LNCAP (cell line): ENCODE measurements at regions not wholly inside any gene's neighbourhood (a gene's known extent, or its start where the extent isn't known, plus 50 kb on each side); places are given as distances from the start of the nearest gene placed in this dataset.

Source experiments
- TF ChIP-seq, protein P1 (sequence below): fragments of 450-650 bp; IDR thresholded peaks from 2 replicates; pipeline ENCODE4 v1.5.1; 2017; ENCODE audit warnings: mild to moderate bottlenecking

DNA sequence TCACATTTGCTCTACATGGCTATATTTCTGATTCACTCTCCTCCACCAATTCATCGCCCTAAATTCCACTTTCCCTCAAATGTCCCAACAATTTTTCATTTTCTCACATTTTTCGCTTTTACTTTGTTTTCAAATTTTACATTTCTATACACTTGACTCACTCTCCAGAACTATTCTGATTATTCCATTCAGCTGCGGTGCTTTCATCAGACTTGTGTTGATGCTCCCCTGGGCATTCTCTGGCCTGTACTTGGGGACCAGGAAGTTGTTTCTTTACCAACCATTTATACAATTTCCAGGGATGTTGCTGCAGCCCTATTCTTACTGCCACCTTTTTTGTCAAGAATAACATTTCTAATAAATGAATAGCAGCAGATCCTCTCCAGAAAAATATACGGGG lies 444.8 kb downstream of the MAFB start:
- TF ChIP-seq, protein P1, sequence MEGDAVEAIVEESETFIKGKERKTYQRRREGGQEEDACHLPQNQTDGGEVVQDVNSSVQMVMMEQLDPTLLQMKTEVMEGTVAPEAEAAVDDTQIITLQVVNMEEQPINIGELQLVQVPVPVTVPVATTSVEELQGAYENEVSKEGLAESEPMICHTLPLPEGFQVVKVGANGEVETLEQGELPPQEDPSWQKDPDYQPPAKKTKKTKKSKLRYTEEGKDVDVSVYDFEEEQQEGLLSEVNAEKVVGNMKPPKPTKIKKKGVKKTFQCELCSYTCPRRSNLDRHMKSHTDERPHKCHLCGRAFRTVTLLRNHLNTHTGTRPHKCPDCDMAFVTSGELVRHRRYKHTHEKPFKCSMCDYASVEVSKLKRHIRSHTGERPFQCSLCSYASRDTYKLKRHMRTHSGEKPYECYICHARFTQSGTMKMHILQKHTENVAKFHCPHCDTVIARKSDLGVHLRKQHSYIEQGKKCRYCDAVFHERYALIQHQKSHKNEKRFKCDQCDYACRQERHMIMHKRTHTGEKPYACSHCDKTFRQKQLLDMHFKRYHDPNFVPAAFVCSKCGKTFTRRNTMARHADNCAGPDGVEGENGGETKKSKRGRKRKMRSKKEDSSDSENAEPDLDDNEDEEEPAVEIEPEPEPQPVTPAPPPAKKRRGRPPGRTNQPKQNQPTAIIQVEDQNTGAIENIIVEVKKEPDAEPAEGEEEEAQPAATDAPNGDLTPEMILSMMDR = no peak

DNA sequence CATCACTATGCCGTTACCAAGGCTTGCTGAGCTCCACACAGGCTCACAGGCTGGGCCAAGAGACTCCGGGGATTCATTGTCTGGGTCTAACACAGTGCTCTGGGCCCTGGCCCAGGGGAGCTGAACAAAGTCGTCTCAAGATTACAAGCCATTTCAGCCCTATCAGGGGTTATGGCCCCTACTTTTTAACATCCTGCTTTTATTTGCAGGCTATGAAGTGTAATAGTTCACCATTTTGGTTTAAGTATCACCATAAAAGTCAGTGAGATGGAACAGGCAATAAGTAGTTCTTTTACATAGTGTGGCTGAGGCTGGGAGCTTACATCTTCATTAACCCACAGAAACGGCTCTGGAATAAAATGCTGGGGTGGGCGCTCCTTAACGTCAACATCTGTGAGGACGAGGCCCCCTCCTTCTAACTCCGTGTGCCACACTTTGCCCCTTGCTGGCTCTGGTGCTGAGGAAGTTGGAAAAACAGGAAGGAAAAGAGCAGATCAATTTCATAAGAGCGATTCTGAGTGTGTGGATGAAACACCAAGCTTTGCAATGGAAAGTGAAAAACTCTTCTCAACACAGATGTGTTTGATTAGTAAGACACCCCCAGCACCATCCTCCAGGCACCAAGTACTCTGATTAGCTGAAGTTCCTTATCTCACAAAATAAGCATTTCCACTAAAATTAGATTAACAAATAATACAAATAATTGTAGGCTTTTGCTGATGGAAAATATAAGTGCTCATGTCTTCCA lies 447.3 kb downstream of the MAFB start:
- TF ChIP-seq, protein P1 = no peak

DNA sequence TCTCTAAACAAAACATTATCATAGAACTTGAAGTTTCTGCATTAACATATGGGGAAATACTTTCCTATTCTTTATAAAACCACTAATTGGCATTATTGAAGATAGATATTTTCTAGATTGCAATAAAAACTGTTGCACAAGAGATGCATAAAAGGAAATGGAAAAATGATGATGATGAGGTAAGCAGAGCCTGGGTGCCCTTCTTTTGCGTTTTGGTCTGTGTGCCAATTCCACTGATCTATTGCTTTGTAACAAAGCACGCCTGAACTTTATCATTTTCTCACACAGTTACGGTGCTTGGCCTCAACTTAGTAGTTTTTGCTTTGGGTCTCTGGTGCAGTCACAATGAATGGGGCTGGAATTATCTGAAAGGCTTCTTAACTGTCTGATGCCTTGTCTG lies 450.5 kb downstream of the MAFB start:
- TF ChIP-seq, protein P1 = no peak

DNA sequence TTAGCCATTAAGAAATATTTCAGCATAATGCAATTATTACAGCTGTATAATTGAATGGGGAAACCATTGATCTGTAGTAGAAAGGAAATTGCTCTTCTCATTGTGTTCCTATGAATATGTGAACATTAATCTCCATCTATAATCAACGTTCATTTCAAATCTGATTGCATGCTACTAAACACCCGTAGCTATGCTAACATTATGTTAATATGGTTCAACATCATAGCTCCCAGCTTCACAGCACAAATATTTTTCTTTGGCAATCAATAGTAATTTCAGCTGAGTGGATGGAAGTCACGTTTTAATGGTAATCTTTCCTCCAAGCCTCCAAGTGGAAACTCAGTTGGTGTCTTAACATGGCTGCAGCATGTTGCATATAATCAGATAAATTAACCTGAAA lies 454.4 kb downstream of the MAFB start:
- TF ChIP-seq, protein P1 = no peak

DNA sequence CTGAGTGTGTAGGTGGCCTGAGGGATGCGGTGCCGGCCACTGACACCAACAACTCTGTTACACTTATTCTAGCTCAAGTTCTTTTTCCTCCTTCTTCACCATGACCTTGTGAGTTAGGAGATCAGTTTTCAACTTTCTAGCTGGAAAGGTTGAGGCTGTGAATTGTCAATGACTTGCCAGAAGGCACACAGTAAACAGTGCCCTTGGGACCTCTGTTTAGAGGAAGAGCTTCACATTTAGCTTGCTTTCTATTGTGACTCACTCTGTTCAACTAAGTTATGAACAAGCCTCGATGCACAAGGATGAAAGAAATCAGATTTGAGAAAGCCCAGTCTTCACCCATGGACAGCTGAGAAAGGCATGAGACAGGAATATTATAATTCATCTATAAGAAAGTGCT lies 455.6 kb downstream of the MAFB start:
- TF ChIP-seq, protein P1 = no peak

DNA sequence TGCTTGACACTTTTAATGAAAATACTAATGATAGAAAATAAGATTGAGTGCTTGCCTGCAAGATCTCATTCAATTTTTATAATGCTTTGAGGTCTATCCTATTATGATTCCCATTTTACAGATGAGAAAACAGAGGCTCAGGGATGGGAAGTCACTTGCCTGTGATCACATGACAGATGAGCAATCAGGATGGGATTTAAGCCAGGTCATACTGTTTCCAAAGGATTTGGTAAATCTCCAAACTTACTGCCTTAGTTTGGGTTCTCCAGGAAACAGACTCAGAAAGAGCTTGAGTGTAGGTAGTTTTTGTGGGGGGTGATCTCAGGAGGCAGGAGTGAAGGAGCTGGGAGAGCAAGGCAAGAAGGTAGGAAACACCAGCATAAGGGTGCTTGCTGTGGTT lies 456.3 kb downstream of the MAFB start:
- TF ChIP-seq, protein P1 = no peak

DNA sequence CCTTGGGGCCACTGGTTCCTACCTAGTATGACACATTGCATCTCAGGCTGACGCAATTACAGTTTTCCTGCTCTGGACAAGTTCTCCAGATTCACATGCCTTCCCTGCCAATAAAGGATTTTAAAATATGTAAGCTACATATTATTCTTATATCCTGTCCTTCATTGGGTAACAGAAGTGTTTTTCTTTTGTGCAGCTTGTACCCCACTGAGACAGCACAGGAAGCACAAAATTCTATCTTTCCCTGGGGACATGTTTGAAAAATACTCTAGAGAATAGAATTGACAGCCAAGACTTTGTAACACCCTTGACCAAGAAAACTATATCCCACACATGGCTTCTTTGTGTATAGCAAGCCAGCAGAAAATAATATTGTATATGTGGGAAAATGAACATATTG lies 456.8 kb downstream of the MAFB start:
- TF ChIP-seq, protein P1 = no peak

DNA sequence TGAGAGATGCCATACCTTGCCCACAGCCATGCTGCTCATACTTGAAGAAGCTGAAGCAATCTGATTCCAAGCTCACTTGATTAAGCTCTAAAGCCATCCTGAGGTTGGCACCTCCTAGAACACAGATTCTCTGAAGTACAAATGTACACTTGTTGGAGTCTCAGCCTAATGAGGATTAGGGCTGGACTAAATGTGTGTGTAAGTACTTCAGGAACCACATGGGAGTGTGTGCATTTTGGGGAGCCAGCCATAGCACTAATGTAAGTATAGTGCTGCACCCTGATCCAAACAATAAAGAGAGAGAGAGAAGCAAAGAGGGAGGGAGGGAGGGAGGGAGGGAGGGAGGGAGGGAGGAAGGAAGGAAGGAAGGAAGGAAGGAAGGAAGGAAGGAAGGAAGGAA lies 458.6 kb downstream of the MAFB start:
- TF ChIP-seq, protein P1 = no peak
